Activated CD8-positive, alpha-beta memory T cell treated with anti-CD3 and anti-CD28 coated beads, Interleukin-2, amount 10 ng/mL, durations not matched to agents 7 days and 5 days (primary cell): ENCODE measurements at regions not wholly inside any gene's neighbourhood (a gene's known extent, or its start where the extent isn't known, plus 50 kb on each side); places are given as distances from the start of the nearest gene placed in this dataset.

Experiments
- ATAC-seq: fragments of 150-1000 bp; cut with Tn5 transposase; one replicate; pipeline ENCODE4 v1.10.0; 2021; ENCODE audit warnings: moderate library complexity
- CTCF ChIA-PET: fragments of 350-600 bp; sonication (Branson Sonifier 250); formaldehyde crosslinking; loops from one replicate; lab custom pipeline; 2021; ENCODE audit warnings: antibody characterized with exemption; lab: Charles Lee
- DNase-seq: peaks from one replicate; pipeline ENCODE4 v3.0.0-alpha.2; 2020
- H3K27ac Mint-ChIP-seq: one replicate; pipeline ENCODE4 v1.8.0; 2021; ENCODE audit warnings: mild to moderate bottlenecking, mixed read lengths
- H3K27me3 Mint-ChIP-seq: one replicate; pipeline ENCODE4 v1.8.0; 2021; ENCODE audit warnings: mixed read lengths
- H3K36me3 Mint-ChIP-seq: one replicate; pipeline ENCODE4 v1.8.0; 2021; ENCODE audit warnings: mild to moderate bottlenecking, mixed read lengths
- H3K4me1 Mint-ChIP-seq: one replicate; pipeline ENCODE4 v1.8.0; 2021; ENCODE audit warnings: mixed read lengths
- H3K4me3 Mint-ChIP-seq: one replicate; pipeline ENCODE4 v1.8.0; 2021; ENCODE audit warnings: mild to moderate bottlenecking, moderate library complexity, mixed read lengths
- H3K9me3 Mint-ChIP-seq: one replicate; pipeline ENCODE4 v1.8.0; 2022; ENCODE audit warnings: low read depth, mixed read lengths

DNA sequence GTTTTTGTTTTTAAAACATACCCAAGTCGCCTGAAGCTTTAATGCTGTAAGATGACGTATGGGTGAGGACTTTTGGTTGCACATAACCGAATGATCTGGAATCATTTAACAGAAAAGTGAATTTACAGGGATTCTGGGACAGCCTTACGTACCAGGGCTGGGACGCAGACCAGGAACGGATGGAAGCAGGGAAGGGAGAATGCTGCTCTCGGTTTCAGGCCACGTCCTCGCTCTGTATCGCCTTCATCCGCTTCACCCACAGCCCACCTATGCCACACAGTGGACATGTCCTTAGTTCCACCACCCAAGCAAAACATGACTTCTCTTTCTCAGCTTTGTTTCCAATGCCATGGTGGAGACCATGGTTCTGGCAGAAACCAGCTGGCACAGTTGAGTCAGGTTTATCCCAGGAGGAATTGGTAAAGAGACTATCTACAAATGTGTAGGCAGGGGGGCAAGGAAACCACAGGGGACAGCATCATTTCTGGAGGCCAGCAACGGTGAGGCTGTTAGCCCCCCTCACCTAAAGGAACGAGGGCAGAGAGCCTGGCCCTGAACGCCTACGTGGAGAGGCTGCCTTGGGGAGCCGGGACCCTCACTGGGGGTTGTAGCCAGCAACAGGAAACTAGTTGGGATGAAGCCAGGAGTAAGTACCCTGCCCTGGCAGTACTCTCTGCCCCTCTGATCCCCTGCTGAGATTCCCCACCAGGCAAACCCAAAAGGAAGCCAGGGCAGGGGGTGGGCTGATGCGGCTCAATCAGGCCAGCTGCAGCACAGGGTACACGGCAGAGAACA lies 132.5 kb downstream of the NDUFA10 start:
- CTCF ChIA-PET = no interaction called here
- peaks cover 26% of the 10 kb centered on the region for H3K27me3 Mint-ChIP-seq
- DNase-seq (no peak), ATAC-seq (no peak)
- no peaks in the 10 kb centered on the region for H3K9me3 Mint-ChIP-seq
- no peak overlapping the region for H3K27ac Mint-ChIP-seq
- H3K36me3 Mint-ChIP-seq = no peaks in the 10 kb centered on the region
- H3K4me3 Mint-ChIP-seq = no peak overlapping the region
- H3K4me1 Mint-ChIP-seq = no peaks in the 10 kb centered on the region

DNA sequence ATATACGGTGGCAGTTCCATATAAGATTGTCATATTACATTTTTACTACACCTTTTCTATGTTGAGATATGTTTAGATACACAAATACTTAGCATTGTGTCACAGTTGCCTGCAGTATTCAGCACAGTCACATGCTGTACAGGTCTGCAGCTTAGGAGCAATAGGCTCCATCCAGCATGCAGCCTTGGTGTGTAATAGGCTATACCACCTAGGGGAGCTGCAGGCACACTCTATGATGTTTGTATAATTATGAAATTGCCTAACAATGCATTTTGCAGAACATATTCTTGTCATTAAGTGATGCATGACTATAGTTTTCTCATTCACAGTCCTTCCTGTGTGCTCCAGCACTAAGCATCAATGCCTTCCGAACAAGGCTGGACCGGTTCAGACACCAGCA lies 133.4 kb downstream of the NDUFA10 start:
- Mint-ChIP-seq H3K4me1 (no peaks in the 10 kb centered on the region), H3K4me3 (no peak overlapping the region), H3K36me3 (no peaks in the 10 kb centered on the region), H3K27me3 (peaks cover 30% of the 10 kb centered on the region), H3K9me3 (no peaks in the 10 kb centered on the region), H3K27ac (no peak overlapping the region)
- CTCF ChIA-PET = interaction anchor here (0.5 to 1.4 kb wide), 2 partner anchors 43 to 468 kb away, joined by 3 read pairs; no protein-coding TSS in a partner anchor
- ATAC-seq (no peak), DNase-seq (no peak)

DNA sequence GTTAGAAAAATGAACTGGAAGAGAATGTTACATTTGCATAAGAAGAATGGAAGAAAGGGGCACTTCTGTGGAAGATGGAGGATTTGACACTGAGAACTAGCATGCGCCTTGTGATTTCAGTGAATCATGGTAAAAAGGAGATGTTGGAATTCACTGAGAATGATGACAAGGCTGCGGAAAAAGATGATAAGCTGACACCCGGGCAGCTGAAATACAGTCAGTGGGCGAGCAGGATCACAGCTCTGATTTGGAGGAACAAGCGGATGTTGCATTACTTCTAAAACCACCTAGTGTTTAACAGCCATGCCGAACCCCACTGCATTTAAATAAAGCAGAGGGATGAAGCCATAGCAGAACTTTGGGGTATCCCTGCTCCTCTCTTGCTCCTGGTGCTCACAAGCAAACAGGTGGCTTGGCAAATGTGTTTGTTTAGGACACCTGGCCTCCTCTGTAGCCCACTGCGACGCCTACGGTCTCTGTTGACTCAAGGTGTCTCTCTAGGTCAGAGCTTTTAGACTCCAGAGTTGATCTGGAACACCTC lies 134.9 kb downstream of the NDUFA10 start:
- H3K4me1 Mint-ChIP-seq = no peaks in the 10 kb centered on the region
- H3K36me3 Mint-ChIP-seq = no peaks in the 10 kb centered on the region
- no peak overlapping the region for H3K27ac Mint-ChIP-seq
- CTCF ChIA-PET = interaction anchor here (1.4 kb wide), 2 partner anchors 8 to 44 kb away, joined by 3 read pairs; no protein-coding TSS in a partner anchor
- H3K4me3 Mint-ChIP-seq = no peak overlapping the region
- H3K27me3 Mint-ChIP-seq = peaks cover 25% of the 10 kb centered on the region
- ATAC-seq (no peak), DNase-seq (no peak)
- H3K9me3 Mint-ChIP-seq = peaks cover 2% of the 10 kb centered on the region

DNA sequence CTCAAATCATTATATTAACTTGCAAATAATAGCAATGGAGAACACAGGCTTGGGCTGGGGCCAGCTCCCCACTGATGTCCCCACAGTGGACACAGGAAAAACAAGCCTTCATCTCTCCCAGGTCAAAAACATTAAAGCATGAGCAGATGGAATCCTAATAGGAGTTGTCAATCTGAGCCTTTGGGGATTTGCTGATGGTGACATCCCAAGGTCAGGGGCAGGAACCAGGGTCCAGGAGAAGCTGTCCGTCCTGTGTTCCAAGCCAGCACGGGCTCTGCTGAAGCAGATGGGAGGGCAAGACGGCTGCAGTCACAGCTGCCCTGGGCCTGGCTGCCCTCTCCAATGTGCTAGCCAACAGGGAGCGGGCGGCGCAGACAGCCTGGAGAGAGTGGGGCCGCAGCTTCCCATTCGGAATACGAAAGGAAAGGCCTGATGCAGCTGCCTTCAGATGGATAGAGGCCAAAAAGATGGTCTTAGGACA lies 135.5 kb downstream of the NDUFA10 start:
- H3K27me3 Mint-ChIP-seq = peaks cover 21% of the 10 kb centered on the region
- no peak overlapping the region for H3K27ac Mint-ChIP-seq
- no peak for DNase-seq
- H3K4me3 Mint-ChIP-seq = no peak overlapping the region
- H3K4me1 Mint-ChIP-seq = no peaks in the 10 kb centered on the region
- ATAC-seq = no peak
- H3K36me3 Mint-ChIP-seq = no peaks in the 10 kb centered on the region
- CTCF ChIA-PET = interaction anchor here (1.4 kb wide), 1 partner anchor 8 kb away, joined by 3 read pairs; no protein-coding TSS in a partner anchor
- H3K9me3 Mint-ChIP-seq = peaks cover 8% of the 10 kb centered on the region

DNA sequence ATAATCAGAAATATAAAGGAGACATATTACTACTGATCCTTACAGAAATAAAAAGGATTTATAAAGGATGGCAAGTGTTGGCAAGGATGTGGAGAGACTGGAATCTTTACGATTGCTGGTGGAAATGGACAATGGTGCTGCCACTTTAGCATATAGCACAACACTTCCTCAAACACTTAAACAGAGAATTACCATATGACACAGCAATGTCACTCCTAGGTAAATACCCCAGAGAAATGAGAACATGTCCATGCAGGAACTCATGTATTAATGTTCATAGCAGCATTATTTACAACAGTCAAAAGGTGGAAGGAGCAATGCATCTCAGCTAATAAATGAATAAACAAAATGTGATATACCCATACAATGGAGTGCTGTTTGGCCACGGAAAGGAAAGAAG lies 137.5 kb downstream of the NDUFA10 start:
- DNase-seq (no peak), ATAC-seq (no peak)
- no peak overlapping the region for H3K4me3 Mint-ChIP-seq
- CTCF ChIA-PET = no interaction called here
- H3K27me3 Mint-ChIP-seq = peaks cover 15% of the 10 kb centered on the region
- no peaks in the 10 kb centered on the region for H3K4me1 Mint-ChIP-seq
- peaks cover 2% of the 10 kb centered on the region for H3K36me3 Mint-ChIP-seq
- peaks cover 10% of the 10 kb centered on the region for H3K9me3 Mint-ChIP-seq
- no peak overlapping the region for H3K27ac Mint-ChIP-seq

DNA sequence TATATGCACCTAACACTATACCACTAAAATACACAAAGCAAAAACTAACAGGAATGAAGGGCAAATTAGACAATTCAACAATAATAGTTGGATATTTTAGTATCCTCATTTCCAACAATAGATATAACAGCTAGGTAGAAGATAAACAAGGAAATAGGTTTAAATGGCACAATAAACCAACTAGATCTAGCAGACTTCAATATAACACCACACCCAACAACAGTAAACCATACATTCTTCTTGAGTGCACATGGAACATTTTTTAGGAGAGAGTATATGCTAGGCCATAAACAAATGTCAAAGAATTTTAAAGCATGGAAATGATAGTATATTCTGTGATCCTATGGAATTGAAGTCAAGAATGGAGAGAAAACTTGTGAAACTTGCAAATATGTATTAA lies 138.4 kb downstream of the NDUFA10 start:
- Mint-ChIP-seq H3K36me3 (peaks cover 2% of the 10 kb centered on the region), H3K27me3 (peaks cover 17% of the 10 kb centered on the region), H3K9me3 (peaks cover 10% of the 10 kb centered on the region), H3K4me1 (no peaks in the 10 kb centered on the region), H3K27ac (no peak overlapping the region), H3K4me3 (no peak overlapping the region)
- no peak for DNase-seq
- CTCF ChIA-PET = no interaction called here
- ATAC-seq = no peak

DNA sequence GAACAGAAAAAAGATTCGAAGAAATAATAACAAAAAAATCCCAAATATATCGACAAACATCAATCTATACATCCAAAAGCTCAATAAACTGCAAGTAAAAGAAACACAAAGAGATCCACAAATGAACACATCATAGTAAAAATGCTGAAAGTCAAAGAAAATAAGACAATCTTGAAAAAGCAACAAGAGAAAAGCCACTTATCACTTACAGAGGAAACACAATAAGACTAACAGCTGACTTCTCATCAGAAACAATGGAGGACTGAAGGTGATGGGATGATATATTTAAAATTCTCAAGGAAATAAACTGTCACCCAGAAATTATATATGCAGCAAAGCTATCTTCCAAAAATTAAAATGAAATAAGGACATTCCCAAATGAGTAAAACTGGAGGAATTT lies 140.3 kb downstream of the NDUFA10 start:
- ATAC-seq = no peak
- Mint-ChIP-seq H3K36me3 (peaks cover 2% of the 10 kb centered on the region), H3K9me3 (peaks cover 10% of the 10 kb centered on the region), H3K27me3 (peaks cover 26% of the 10 kb centered on the region), H3K27ac (no peak overlapping the region), H3K4me3 (no peak overlapping the region), H3K4me1 (no peaks in the 10 kb centered on the region)
- CTCF ChIA-PET = interaction anchor here (1.5 kb wide), 1 partner anchor 49 kb away, joined by 4 read pairs; no protein-coding TSS in a partner anchor
- DNase-seq = no peak

DNA sequence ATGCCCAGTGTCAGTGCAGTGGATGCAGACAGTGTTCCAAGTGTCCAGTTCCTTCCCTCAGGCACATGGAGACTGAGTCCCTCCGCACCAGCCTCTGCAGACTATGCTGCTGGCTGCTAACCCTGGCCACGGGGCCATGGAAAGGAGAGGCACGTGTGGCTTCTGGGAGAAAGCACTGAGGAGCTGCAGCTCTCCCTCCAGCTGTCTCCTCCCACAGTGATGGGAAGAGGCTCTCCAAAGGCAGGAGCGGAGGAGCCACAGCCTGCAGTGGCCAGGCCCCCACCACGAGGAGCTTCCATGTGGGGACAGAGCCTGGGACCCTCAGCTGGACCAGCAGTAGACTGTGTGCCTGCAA lies 141.1 kb downstream of the NDUFA10 start:
- CTCF ChIA-PET = interaction anchor here (1.4 kb wide), 1 partner anchor 28 kb away, joined by 4 read pairs; no protein-coding TSS in a partner anchor
- H3K4me3 Mint-ChIP-seq = no peak overlapping the region
- ATAC-seq (no peak), DNase-seq (peak; percentile 33)
- H3K9me3 Mint-ChIP-seq = peaks cover 10% of the 10 kb centered on the region
- no peaks in the 10 kb centered on the region for H3K4me1 Mint-ChIP-seq
- H3K27ac Mint-ChIP-seq = no peak overlapping the region
- peaks cover 2% of the 10 kb centered on the region for H3K36me3 Mint-ChIP-seq
- H3K27me3 Mint-ChIP-seq = peaks cover 26% of the 10 kb centered on the region

DNA sequence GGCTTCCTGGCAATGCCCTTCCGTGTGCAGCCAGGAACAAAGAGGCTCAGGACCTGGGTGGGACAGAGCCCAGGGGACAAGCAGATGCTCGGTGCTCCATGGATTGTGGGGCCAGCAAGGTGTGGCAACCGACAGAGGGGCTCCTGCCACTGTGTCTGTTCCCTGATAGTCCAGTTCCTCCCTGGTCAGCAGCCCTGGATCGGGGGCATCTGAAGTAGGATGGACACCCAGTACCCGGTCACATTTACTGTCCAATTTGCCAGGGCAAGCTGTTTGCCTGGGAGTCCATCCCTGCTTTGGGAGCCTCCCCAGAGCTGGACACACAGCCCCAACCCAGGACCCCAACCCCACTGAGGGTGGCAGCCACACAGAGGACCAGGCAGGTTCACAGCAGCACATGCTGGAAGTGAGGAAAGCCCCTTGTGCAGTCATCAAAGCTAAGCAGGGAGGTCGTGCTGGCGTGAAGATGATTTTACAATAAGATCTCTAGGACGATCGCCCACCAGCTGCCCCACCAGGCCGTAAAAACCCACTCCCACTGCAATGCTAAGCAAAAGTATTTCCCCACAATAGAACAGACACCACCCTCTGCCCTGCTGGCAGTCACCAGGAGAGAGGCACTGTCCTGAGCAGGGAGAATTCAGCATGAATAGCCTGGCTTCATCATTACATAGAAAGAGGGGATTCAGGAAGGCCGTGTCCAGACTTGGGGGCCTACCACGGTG lies 141.7 kb downstream of the NDUFA10 start:
- ATAC-seq (no peak), DNase-seq (peak; percentile 19)
- Mint-ChIP-seq H3K36me3 (peaks cover 2% of the 10 kb centered on the region), H3K27ac (no peak overlapping the region), H3K9me3 (peaks cover 10% of the 10 kb centered on the region), H3K4me3 (no peak overlapping the region), H3K27me3 (peaks cover 26% of the 10 kb centered on the region), H3K4me1 (no peaks in the 10 kb centered on the region)
- CTCF ChIA-PET = interaction anchor here (1.4 kb wide), 1 partner anchor 28 kb away, joined by 4 read pairs; no protein-coding TSS in a partner anchor

DNA sequence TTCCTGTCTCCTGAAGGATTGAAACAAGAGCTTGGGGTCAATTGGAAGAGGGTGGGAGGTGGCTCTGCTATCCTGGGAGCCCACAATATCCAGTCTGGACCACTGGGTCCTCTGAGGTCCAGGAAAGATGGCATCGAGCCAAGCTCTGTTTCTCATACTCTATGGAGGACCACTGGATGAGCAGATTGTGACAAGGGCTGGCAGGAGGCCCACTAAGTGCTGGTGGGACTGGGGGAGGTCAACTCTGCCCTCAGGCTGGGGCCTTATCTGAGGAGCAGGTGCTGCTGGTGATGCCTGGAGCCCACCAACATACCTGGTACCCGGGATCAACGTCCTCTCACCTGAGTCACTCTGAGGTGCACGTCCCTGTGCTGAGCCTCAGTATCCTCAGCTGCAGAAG lies 142.4 kb downstream of the NDUFA10 start:
- no peak overlapping the region for H3K27ac Mint-ChIP-seq
- peaks cover 24% of the 10 kb centered on the region for H3K27me3 Mint-ChIP-seq
- no peaks in the 10 kb centered on the region for H3K4me1 Mint-ChIP-seq
- no peak for ATAC-seq
- peaks cover 10% of the 10 kb centered on the region for H3K9me3 Mint-ChIP-seq
- CTCF ChIA-PET = interaction anchor here (0.7 to 1.4 kb wide), 3 partner anchors 12 to 51 kb away, joined by 3 to 4 read pairs (median 3); no protein-coding TSS in a partner anchor
- peaks cover 2% of the 10 kb centered on the region for H3K36me3 Mint-ChIP-seq
- no peak for DNase-seq
- H3K4me3 Mint-ChIP-seq = no peak overlapping the region

DNA sequence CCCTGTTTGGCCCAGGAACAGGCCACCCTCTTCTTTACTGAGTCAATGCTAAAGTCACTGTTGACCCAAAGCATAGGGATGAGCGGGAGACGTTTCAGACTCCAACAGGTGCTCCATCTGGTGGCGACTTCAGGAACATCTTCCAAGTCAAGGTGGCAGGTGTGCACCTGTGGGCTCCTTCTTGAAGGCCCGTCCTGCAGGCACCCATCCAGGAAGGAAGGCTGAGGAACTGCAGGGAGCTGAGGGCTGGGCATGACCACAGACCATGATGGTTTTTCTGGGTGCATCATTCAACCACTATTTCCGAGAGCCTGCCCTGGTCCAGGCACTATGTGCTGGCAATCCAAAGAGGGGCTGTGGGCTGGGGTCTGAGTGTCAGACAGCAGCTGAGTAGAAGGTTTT lies 142.8 kb downstream of the NDUFA10 start:
- no peaks in the 10 kb centered on the region for H3K4me1 Mint-ChIP-seq
- ATAC-seq (peak; percentile 65), DNase-seq (peak; percentile 68)
- H3K36me3 Mint-ChIP-seq = peaks cover 2% of the 10 kb centered on the region
- peak overlapping the region; percentile 17 for H3K27ac Mint-ChIP-seq
- peaks cover 10% of the 10 kb centered on the region for H3K9me3 Mint-ChIP-seq
- no peak overlapping the region for H3K4me3 Mint-ChIP-seq
- H3K27me3 Mint-ChIP-seq = peaks cover 20% of the 10 kb centered on the region
- CTCF ChIA-PET = interaction anchor here (0.7 to 1.4 kb wide), 4 partner anchors 8 to 51 kb away, joined by 3 to 4 read pairs (median 3); no protein-coding TSS in a partner anchor

DNA sequence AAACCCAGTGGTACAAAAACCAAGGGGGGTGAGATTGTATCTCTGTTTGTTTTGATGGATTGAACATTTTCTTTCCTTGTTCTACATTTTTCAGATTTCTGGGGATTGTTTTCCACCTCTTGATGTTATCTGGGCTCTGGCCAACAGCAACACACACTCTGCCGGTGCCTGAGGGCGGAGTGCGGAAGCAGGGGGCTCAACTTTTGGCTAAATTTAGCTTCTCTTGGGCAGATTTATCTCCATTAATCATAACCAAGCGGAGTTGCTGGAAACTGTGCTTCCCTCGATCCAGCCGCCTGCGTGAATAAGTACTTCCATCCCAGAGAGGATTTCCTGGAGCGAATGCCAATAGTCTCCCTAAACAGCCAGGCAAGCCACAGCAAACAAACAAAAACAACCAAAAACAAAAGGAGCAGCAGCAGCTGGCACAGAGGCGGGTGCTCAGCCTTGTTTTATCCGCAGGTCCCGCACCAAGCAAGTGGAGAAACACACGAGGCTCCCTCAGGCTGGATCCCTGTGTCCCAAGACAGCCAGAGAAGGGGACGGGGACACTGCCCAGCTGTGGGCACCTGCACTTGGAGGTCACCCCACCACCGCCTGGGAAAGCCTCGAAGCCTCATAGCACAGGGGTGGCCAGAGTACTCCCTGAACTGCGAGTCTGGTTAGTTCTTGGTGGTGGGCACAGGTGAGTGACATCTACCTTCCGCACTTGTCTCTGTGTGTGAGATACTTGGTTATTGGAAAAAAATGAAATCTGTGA lies 143.4 kb downstream of the NDUFA10 start:
- Mint-ChIP-seq H3K27me3 (peaks cover 22% of the 10 kb centered on the region), H3K36me3 (peaks cover 2% of the 10 kb centered on the region), H3K4me1 (no peaks in the 10 kb centered on the region), H3K4me3 (no peak overlapping the region), H3K9me3 (peaks cover 10% of the 10 kb centered on the region), H3K27ac (peak overlapping the region; percentile 17)
- ATAC-seq (peak; percentile 20), DNase-seq (peak; percentile 1)
- CTCF ChIA-PET = interaction anchor here (0.7 to 1.4 kb wide), 2 partner anchors 9 to 57 kb away, joined by 3 read pairs; no protein-coding TSS in a partner anchor
